ENCODE measurements at regions not wholly inside any gene's neighbourhood (a gene's known extent, or its start where the extent isn't known, plus 50 kb on each side); places are given as distances from the start of the nearest gene placed in this dataset.

DNA sequence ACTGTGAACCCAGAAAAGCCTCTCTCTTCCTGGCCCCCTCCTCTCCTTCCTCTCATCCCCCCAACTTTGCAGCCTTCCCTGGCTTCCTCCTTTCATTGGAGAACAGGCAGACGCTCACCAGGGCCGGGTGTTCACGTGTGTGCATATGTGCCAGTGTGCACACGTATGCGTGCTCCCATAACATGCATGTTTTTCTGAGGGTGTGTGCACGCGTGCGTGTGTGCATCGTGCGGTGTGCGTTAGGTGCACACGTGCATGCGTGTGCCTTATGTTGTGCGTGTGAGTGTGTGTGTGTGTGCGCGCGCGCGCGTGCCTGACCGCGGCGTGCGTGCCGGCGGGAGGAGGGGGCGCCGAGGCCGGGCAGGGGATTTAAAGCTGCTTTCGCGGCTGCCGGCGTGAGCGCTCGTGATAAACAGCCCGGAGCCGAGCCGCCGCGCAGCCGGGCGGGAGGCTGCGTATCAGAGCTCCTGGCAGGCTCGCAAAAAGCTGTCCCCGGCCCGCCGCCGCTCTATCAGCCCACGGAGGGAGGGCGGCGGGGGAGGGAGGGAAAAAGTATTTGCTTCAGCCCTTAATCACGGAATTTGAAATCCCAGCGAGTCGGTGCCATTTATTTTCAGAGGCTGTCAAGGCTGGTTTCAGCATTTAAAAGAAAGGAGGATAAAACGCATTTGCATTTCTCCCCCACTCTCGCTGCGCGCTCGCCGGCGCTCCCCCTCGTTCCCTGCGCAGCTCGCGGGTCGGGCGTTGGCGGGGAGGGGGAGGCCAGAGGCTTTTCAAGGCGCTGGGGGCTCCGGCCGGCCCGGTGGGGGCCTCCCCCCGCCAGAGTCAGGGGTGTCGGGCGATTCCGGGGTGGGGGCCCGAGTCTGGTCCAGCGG lies 183.9 kb downstream of the C9orf50 start:
- H3K27ac ChIP-seq = peak overlapping the region; percentile 81 to 85
- no peaks in the 10 kb centered on the region for H3K9me3 ChIP-seq
- H3K27me3 ChIP-seq = no peaks in the 10 kb centered on the region
- no peaks in the 10 kb centered on the region for H3K36me3 ChIP-seq
- DNase-seq = peak; percentile 58 to 86
- TF ChIP-seq CTCF (IDR thresholded peaks at IDR 0.05) = no peak
- intact Hi-C loops (cut with DNase I; ENCODE audit: low total_unique reads) = no loop called here
- peaks cover 0 to 33% (median 21%) of the 10 kb centered on the region in 4 donors for H3K4me1 ChIP-seq
- peak overlapping the region; percentile 58 to 65 for H3K4me3 ChIP-seq

DNA sequence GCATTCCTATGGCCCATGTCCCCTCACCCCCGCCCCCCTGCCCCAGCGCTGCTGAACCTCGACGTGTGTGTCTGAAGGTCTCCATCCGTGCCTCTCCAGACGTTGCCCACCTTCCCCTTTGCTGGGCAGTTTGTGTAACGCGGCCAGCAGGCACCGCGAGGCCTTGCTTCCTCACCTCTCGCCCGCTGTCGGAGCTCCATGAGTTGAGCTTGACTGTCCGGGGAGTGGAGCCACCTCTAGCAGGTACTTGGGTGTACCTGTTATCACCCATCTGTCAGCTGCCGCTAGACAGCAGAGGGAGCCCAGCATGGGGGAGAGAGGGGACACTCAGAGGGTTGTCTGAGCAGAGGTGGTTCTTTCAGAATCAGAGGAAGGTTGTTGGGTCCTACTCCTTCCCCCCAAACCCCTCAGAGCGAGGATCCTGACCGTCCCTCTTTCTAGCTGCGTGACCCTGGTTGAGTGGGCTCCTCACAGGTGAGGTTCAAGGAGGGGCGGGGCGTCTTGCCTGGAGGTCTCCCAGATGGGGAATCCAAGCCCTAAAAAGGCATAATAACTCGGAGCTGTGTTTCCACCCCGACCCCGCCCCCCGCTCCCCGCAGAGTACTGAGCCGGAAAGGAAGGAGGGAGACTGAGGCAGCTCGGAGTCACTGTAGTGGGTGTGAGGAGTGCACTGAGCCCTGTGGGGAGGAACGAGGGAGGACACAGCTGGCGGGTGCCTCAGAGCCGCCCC lies 184.7 kb downstream of the C9orf50 start:
- DNase-seq = no peak
- Histone ChIP-seq H3K27ac (peak overlapping the region; percentile 81 to 85), H3K9me3 (no peaks in the 10 kb centered on the region)

GRCh38 chr9:129435291-129435690 lies 185.6 kb downstream of the C9orf50 start:
- no peaks in the 10 kb centered on the region for H3K9me3 ChIP-seq
- H3K36me3 ChIP-seq = no peaks in the 10 kb centered on the region
- no peaks in the 10 kb centered on the region for H3K27me3 ChIP-seq
- no peak for DNase-seq
- no peak overlapping the region for H3K4me3 ChIP-seq
- H3K4me1 ChIP-seq = peaks cover 0 to 33% (median 21%) of the 10 kb centered on the region in 4 donors
- intact Hi-C loops (cut with DNase I; ENCODE audit: low total_unique reads) = no loop called here
- no peak for TF ChIP-seq CTCF (IDR thresholded peaks at IDR 0.05)
- H3K27ac ChIP-seq = peak overlapping the region in 1 of 2 donors; percentile 85

More for the DNA sequence above, 184.7 kb downstream of the C9orf50 start:
- TF ChIP-seq CTCF (IDR thresholded peaks at IDR 0.05) = no peak
- Histone ChIP-seq H3K4me3 (peak overlapping the region in 1 of 2 donors; percentile 58), H3K36me3 (no peaks in the 10 kb centered on the region), H3K4me1 (peaks cover 0 to 33% (median 21%) of the 10 kb centered on the region in 4 donors), H3K27me3 (no peaks in the 10 kb centered on the region)
- intact Hi-C loops (cut with DNase I; ENCODE audit: low total_unique reads) = no loop called here

DNA sequence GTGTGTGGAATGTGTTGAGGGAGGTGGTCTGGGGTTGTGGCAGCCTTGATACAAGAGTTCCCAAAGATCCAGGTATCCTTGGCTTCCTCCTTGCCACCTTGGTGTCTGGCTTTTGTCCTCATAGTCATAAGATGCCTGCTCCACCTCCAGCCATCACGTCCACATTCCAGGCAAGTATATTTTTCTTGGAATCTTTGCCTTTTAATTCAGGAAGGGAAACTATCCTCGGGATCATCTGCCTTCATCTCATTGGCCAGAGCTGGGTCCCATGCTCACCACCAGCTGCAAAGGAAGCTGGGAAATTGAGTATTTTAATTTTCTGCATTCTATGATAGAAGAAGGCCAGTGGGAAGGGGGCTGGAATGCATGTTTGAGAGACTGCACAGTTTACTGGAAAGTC lies 186.7 kb downstream of the C9orf50 start:
- H3K27me3 ChIP-seq = no peaks in the 10 kb centered on the region
- H3K4me3 ChIP-seq = no peak overlapping the region
- H3K9me3 ChIP-seq = no peaks in the 10 kb centered on the region
- TF ChIP-seq CTCF (IDR thresholded peaks at IDR 0.05) = no peak
- H3K36me3 ChIP-seq = no peaks in the 10 kb centered on the region
- peaks cover 0 to 33% (median 21%) of the 10 kb centered on the region in 4 donors for H3K4me1 ChIP-seq
- no peak for DNase-seq
- intact Hi-C loops (cut with DNase I; ENCODE audit: low total_unique reads) = no loop called here
- H3K27ac ChIP-seq = peak overlapping the region in 1 of 2 donors; percentile 47

GRCh38 chr9:129432297-129433154 lies 188.4 kb downstream of the C9orf50 start:
- Histone ChIP-seq H3K36me3 (no peaks in the 10 kb centered on the region), H3K4me3 (no peak overlapping the region), H3K27me3 (no peaks in the 10 kb centered on the region), H3K27ac (peak overlapping the region in 1 of 2 donors; percentile 47), H3K9me3 (no peaks in the 10 kb centered on the region), H3K4me1 (peaks cover 0 to 22% (median 13%) of the 10 kb centered on the region in 4 donors)
- TF ChIP-seq CTCF (IDR thresholded peaks at IDR 0.05) = no peak
- peak in 1 of 2 donors; percentile 84 for DNase-seq
- intact Hi-C loops (cut with DNase I; ENCODE audit: low total_unique reads) = no loop called here

Data from tibial artery (tissue), 4 donors.